ENCODE measurements at regions not wholly inside any gene's neighbourhood (a gene's known extent, or its start where the extent isn't known, plus 50 kb on each side); places are given as distances from the start of the nearest gene placed in this dataset.

DNA sequence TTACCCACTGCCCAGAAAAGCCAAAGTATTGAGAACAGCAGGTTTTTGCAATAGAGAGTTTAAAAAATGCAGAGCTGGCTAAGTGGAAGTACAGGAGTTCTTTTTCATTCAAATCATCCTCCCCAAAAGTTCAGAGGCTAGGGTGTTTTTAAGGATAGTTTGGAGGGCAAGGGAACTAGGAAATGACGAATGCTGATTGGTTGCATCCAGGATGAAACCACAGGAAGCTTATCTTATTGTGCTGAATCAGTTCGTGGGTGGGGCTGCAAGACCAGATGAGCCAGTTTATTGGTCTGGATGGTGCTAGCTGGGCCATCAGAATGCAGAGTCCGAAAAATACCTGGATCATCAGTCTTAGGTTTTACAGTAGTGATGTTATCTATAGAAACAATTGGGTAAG is 1427.1 kb downstream of the LRRC4C start (continued):
- TF ChIP-seq RBBP5 (IDR thresholded peaks at IDR 0.05; ENCODE audit: borderline replicate concordance, low read depth, low read length) = no peak
